HG03342 (cell line): ENCODE measurements at regions not wholly inside any gene's neighbourhood (a gene's known extent, or its start where the extent isn't known, plus 50 kb on each side); places are given as distances from the start of the nearest gene placed in this dataset.

Experiments used
- ATAC-seq: cut with Tn5 transposase; IDR thresholded peaks from one replicate; pipeline ENCODE4 v1.9.1; 2021; ENCODE audit warnings: mild to moderate bottlenecking, moderate library complexity; ENCODE audit not compliant: unreplicated experiment

GRCh38 chr13:97561182-97561581 is 127.2 kb downstream of the RAP2A start:
- no peak for ATAC-seq

- no peak for ATAC-seq
Observed at GRCh38 chr13:97562962-97563361, 129.0 kb downstream of the RAP2A start.

GRCh38 chr13:97564956-97565355 is 131.0 kb downstream of the RAP2A start:
- no peak for ATAC-seq

GRCh38 chr13:97565906-97566305 is 131.9 kb downstream of the RAP2A start:
- no peak for ATAC-seq

- ATAC-seq: no peak
Observed at GRCh38 chr13:97566907-97567306, 132.9 kb downstream of the RAP2A start.

- ATAC-seq: peak; percentile 95
Observed at GRCh38 chr13:97567510-97568243, 133.7 kb downstream of the RAP2A start.

GRCh38 chr13:97568850-97569249 is 134.9 kb downstream of the RAP2A start:
- ATAC-seq: no peak

GRCh38 chr13:97569841-97570240 is 135.9 kb downstream of the RAP2A start:
- ATAC-seq: no peak

- no peak for ATAC-seq
Observed at GRCh38 chr13:97570442-97570841, 136.5 kb downstream of the RAP2A start.

- ATAC-seq: no peak
Observed at GRCh38 chr13:97573011-97573410, 139.0 kb downstream of the RAP2A start.

- no peak for ATAC-seq
Observed at GRCh38 chr13:97574926-97575325, 141.0 kb downstream of the RAP2A start.

- no peak for ATAC-seq
Observed at GRCh38 chr13:97577026-97577425, 143.1 kb downstream of the RAP2A start.

- no peak for ATAC-seq
Observed at GRCh38 chr13:97582170-97582569, 148.2 kb downstream of the RAP2A start.

GRCh38 chr13:97583907-97584497 is 150.0 kb downstream of the RAP2A start:
- ATAC-seq: no peak

- ATAC-seq: no peak
Observed at GRCh38 chr13:97586941-97587340, 153.0 kb downstream of the RAP2A start.

GRCh38 chr13:97588993-97589392 is 155.0 kb downstream of the RAP2A start:
- ATAC-seq: no peak

GRCh38 chr13:97600458-97601075 is 166.6 kb downstream of the RAP2A start:
- ATAC-seq: no peak

GRCh38 chr13:97615266-97615665 is 181.3 kb downstream of the RAP2A start:
- ATAC-seq: no peak

GRCh38 chr13:97616385-97616784 is 182.4 kb downstream of the RAP2A start:
- no peak for ATAC-seq

GRCh38 chr13:97621025-97621424 is 187.1 kb downstream of the RAP2A start:
- no peak for ATAC-seq

GRCh38 chr13:97621631-97622030 is 187.7 kb downstream of the RAP2A start:
- no peak for ATAC-seq

- ATAC-seq: no peak
Observed at GRCh38 chr13:97627566-97627965, 193.6 kb downstream of the RAP2A start.
